ENCODE measurements at regions not wholly inside any gene's neighbourhood (a gene's known extent, or its start where the extent isn't known, plus 50 kb on each side); places are given as distances from the start of the nearest gene placed in this dataset.

- no peak for DNase-seq (ENCODE audit: extremely low read depth, insufficient read length)
- Histone ChIP-seq H3K27me3 (replicated peaks; ENCODE audit: control insufficient read depth, insufficient read depth, low read length) (no peaks in the 10 kb centered on the region), H3K4me3 (replicated peaks; ENCODE audit: low read depth, low read length) (no peak overlapping the region), H3K36me3 (ENCODE audit: control insufficient read depth, insufficient read depth, low read length) (no peaks in the 10 kb centered on the region)
- TF ChIP-seq, protein P1, sequence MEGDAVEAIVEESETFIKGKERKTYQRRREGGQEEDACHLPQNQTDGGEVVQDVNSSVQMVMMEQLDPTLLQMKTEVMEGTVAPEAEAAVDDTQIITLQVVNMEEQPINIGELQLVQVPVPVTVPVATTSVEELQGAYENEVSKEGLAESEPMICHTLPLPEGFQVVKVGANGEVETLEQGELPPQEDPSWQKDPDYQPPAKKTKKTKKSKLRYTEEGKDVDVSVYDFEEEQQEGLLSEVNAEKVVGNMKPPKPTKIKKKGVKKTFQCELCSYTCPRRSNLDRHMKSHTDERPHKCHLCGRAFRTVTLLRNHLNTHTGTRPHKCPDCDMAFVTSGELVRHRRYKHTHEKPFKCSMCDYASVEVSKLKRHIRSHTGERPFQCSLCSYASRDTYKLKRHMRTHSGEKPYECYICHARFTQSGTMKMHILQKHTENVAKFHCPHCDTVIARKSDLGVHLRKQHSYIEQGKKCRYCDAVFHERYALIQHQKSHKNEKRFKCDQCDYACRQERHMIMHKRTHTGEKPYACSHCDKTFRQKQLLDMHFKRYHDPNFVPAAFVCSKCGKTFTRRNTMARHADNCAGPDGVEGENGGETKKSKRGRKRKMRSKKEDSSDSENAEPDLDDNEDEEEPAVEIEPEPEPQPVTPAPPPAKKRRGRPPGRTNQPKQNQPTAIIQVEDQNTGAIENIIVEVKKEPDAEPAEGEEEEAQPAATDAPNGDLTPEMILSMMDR (IDR thresholded peaks at IDR 0.05; ENCODE audit: insufficient read depth, low read length, poor library complexity, severe bottlenecking): no peak
Measured at GRCh38 chr9:13508681-13509080, 229.2 kb upstream of the MPDZ start.

DNA sequence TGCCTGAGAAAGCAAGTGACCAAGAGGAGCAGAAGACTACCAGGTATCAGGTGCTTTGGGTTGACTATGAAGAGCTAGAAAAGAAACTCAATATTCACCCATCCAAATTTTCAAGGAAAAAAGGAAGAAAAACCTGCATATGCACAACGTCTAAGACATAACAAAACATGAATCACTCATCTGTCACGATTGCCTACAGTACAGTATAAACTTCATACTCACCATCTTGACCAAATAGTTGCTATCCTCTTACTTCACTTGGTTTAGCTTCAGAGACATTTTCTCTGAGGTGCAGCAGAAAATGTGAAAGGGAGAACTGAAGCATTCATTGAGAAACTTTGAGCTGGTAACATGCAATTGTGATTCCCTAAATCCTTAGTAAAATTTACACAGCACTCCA lies 228.6 kb upstream of the MPDZ start:
- no peaks in the 10 kb centered on the region for H3K27me3 ChIP-seq (replicated peaks; ENCODE audit: control insufficient read depth, insufficient read depth, low read length)
- H3K4me3 ChIP-seq (replicated peaks; ENCODE audit: low read depth, low read length): no peak overlapping the region
- DNase-seq (ENCODE audit: extremely low read depth, insufficient read length): no peak
- H3K36me3 ChIP-seq (ENCODE audit: control insufficient read depth, insufficient read depth, low read length): no peaks in the 10 kb centered on the region
- TF ChIP-seq, protein P1 (IDR thresholded peaks at IDR 0.05; ENCODE audit: insufficient read depth, low read length, poor library complexity, severe bottlenecking): no peak

DNA sequence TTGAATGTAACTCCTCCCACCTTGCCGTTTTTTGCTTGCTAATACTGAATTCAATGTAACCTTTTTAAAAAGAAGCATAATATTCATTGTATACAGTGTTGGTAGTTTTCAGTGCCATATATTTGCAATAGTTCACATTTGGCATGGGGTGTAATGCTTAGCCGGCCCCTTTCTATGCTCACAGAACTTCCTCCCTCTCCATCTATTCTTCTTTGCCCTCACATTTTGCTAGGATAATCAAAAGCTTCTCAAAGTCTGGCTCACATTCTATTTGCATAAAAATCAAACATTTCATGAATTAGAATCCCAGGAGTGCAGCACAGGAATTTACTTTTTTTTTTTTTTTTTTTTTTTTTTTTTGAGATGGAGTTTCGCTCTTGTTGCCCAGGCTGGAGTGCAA lies 226.3 kb upstream of the MPDZ start:
- TF ChIP-seq, protein P1 (IDR thresholded peaks at IDR 0.05; ENCODE audit: insufficient read depth, low read length, poor library complexity, severe bottlenecking): no peak
- H3K4me3 ChIP-seq (replicated peaks; ENCODE audit: low read depth, low read length): no peak overlapping the region
- DNase-seq (ENCODE audit: extremely low read depth, insufficient read length): no peak
- H3K27me3 ChIP-seq (replicated peaks; ENCODE audit: control insufficient read depth, insufficient read depth, low read length): no peaks in the 10 kb centered on the region
- no peaks in the 10 kb centered on the region for H3K36me3 ChIP-seq (ENCODE audit: control insufficient read depth, insufficient read depth, low read length)

GRCh38 chr9:13503599-13503998 lies 224.1 kb upstream of the MPDZ start:
- DNase-seq (ENCODE audit: extremely low read depth, insufficient read length): no peak
- TF ChIP-seq, protein P1 (IDR thresholded peaks at IDR 0.05; ENCODE audit: insufficient read depth, low read length, poor library complexity, severe bottlenecking): no peak
- H3K36me3 ChIP-seq (ENCODE audit: control insufficient read depth, insufficient read depth, low read length): no peaks in the 10 kb centered on the region
- no peaks in the 10 kb centered on the region for H3K27me3 ChIP-seq (replicated peaks; ENCODE audit: control insufficient read depth, insufficient read depth, low read length)
- no peak overlapping the region for H3K4me3 ChIP-seq (replicated peaks; ENCODE audit: low read depth, low read length)

DNA sequence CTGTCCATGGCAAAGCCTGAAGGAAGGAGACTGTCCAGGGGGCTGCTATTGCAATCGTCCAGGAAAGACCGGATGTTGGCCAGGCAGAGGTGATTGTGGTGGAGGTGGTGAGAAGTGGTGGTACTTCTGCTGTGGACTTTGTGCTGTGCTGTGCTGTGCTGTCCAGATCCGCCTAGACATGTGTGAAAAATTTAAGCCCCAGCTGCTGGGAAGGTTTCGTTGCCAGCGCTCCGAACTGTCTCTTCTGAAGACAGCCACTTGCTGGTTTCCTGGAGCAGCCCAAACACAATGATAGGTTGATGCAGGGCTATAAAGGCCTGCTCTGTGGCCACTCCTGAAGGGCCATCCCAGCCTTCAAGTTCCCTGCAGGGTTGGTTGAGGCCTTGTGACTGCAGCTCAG lies 223.0 kb upstream of the MPDZ start:
- TF ChIP-seq, protein P1 (IDR thresholded peaks at IDR 0.05; ENCODE audit: insufficient read depth, low read length, poor library complexity, severe bottlenecking): no peak
- no peaks in the 10 kb centered on the region for H3K36me3 ChIP-seq (ENCODE audit: control insufficient read depth, insufficient read depth, low read length)
- H3K4me3 ChIP-seq (replicated peaks; ENCODE audit: low read depth, low read length): no peak overlapping the region
- no peaks in the 10 kb centered on the region for H3K27me3 ChIP-seq (replicated peaks; ENCODE audit: control insufficient read depth, insufficient read depth, low read length)
- no peak for DNase-seq (ENCODE audit: extremely low read depth, insufficient read length)

- TF ChIP-seq, protein P1 (IDR thresholded peaks at IDR 0.05; ENCODE audit: insufficient read depth, low read length, poor library complexity, severe bottlenecking): no peak
- no peak for DNase-seq (ENCODE audit: extremely low read depth, insufficient read length)
- no peaks in the 10 kb centered on the region for H3K36me3 ChIP-seq (ENCODE audit: control insufficient read depth, insufficient read depth, low read length)
- no peaks in the 10 kb centered on the region for H3K27me3 ChIP-seq (replicated peaks; ENCODE audit: control insufficient read depth, insufficient read depth, low read length)
- no peak overlapping the region for H3K4me3 ChIP-seq (replicated peaks; ENCODE audit: low read depth, low read length)
Measured at GRCh38 chr9:13501018-13501417, 221.5 kb upstream of the MPDZ start.
